ENCODE measurements at regions not wholly inside any gene's neighbourhood (a gene's known extent, or its start where the extent isn't known, plus 50 kb on each side); places are given as distances from the start of the nearest gene placed in this dataset.

- TF ChIP-seq EZH2 (IDR thresholded peaks at IDR 0.05; ENCODE audit: insufficient read depth, poor library complexity, severe bottlenecking) (no peak), EZH2phosphoT487 (IDR thresholded peaks at IDR 0.05; ENCODE audit: insufficient read depth, low read depth) (no peak)
Measured at GRCh38 chr5:124416627-124417026, 329.8 kb downstream of the ZNF608 start.
